ENCODE measurements at regions not wholly inside any gene's neighbourhood (a gene's known extent, or its start where the extent isn't known, plus 50 kb on each side); places are given as distances from the start of the nearest gene placed in this dataset.

DNA sequence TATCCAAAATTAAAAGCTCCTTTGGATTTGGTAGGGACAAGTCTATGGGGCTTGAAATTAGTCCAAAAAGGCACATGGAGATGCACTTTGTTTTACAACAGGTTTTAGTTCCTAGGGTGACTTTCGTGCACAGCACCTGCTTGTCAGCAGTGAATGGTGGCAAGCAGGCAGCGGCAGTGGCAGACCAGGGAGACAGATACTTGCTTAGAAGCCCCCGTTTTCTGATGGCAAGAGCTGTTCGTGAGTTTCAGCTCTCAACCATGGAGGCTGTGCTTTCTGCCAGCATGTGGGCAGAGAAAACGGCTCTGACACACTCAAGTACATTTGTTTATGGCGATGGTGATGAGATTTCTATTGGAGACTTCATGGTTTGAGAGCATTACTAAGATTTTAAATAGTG, 61.7 kb upstream of the SHH start:
- TF ChIP-seq TAF1 (IDR thresholded peaks at IDR 0.05; ENCODE audit: borderline replicate concordance, low read depth, low read length) (no peak), POLR2A (IDR thresholded peaks at IDR 0.05; ENCODE audit: low read depth, low read length) (no peak), POLR2AphosphoS5 (IDR thresholded peaks at IDR 0.05; ENCODE audit: low read depth, low read length) (no peak)

Data from GM12892 (cell line).